Spleen (tissue), 7 donors: ENCODE measurements at regions not wholly inside any gene's neighbourhood (a gene's known extent, or its start where the extent isn't known, plus 50 kb on each side); places are given as distances from the start of the nearest gene placed in this dataset.

Source experiments
- POLR2A ChIP-seq, 3 donors: fragments of 450-650 bp; IDR thresholded peaks; one replicate each; pipeline ENCODE4 v1.5.1; 2017; ENCODE audit warnings: antibody characterized with exemption in 3 of 3, mild to moderate bottlenecking in 1 of 3
- POLR2AphosphoS5 ChIP-seq, 3 donors: sonication (generic); formaldehyde crosslinking; IDR thresholded peaks; one replicate each; pipeline ENCODE4 v1.5.1; 2017; ENCODE audit warnings: antibody characterized with exemption in 3 of 3
- TF ChIP-seq, protein P1 (sequence below), 11 experiments: fragments of 200-600 bp in 7 of 11; fragments of 450-650 bp in 4 of 11; sonication (generic) in 4 of 11; IDR thresholded peaks in 8 of 11; conservative IDR thresholded peaks in 3 of 11; 1 replicate in 7 of 11; 2 replicates in 4 of 11; pipeline versions ENCODE4 v1.4.0 to v1.8.0; 2016 to 2021; ENCODE audit warnings: antibody characterized with exemption in 11 of 11, inconsistent platforms in 4 of 11, mild to moderate bottlenecking in 1 of 11
- donor health status: DM: no; HTN: no; CAD: no; lungs with moderate emphysema.
- donor health status: DM: no; HTN: no; CAD: no.
- donor health status: DM: no; HTN: no; CAD: no.

DNA sequence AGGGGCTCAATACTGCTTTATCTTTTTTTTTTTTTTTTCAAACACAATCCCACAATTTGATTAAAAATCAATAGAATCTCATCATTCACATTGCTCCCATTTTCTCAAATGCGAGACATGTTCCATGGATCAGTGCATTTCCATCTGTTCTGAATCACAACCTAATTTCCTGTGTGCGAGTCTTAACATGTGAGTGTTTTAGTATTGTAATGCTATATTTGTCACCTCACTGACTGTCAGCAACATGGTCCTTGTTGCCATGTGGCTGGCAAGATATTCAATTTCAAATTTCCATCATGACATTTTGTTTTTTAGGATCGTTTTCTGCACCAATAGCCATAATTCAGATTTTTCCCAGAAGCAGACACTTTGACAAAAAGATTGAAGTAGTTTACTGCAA lies 233.2 kb upstream of the PRDM9 start:
- TF ChIP-seq, protein P1, sequence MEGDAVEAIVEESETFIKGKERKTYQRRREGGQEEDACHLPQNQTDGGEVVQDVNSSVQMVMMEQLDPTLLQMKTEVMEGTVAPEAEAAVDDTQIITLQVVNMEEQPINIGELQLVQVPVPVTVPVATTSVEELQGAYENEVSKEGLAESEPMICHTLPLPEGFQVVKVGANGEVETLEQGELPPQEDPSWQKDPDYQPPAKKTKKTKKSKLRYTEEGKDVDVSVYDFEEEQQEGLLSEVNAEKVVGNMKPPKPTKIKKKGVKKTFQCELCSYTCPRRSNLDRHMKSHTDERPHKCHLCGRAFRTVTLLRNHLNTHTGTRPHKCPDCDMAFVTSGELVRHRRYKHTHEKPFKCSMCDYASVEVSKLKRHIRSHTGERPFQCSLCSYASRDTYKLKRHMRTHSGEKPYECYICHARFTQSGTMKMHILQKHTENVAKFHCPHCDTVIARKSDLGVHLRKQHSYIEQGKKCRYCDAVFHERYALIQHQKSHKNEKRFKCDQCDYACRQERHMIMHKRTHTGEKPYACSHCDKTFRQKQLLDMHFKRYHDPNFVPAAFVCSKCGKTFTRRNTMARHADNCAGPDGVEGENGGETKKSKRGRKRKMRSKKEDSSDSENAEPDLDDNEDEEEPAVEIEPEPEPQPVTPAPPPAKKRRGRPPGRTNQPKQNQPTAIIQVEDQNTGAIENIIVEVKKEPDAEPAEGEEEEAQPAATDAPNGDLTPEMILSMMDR (IDR thresholded peaks at IDR 0.05 in 8 of 11, conservative IDR thresholded peaks at IDR 0.05 in 3 of 11) = no peak
- no peak for TF ChIP-seq POLR2AphosphoS5 (IDR thresholded peaks at IDR 0.05)
- TF ChIP-seq POLR2A (IDR thresholded peaks at IDR 0.05) = no peak
